ENCODE measurements at regions not wholly inside any gene's neighbourhood (a gene's known extent, or its start where the extent isn't known, plus 50 kb on each side); places are given as distances from the start of the nearest gene placed in this dataset.
A peak's percentile ranks its signal among the peaks of the same experiment; 100 is the strongest.

DNA sequence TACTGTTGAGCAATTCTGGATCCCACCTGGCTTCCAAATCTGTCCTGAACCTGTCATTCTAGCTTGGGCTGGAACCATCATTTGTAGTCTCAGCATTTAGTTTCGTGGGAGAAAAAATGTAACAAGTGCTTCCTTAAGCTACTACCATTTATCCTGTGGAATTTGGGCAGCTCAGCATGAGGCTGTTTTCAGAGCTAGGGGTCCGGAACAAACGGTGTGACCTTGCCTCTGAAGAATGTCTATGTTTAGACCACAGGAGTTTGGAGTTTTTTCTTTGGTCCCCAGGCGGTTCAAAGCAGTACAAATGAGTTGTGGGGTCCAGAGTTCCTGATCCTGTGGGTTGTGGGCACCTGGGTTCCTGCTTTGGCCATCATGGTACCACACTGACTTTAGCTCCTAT lies 59.1 kb upstream of the TMEM178A start:
- no peaks in the 10 kb centered on the region for H3K9me3 Mint-ChIP-seq
- H3K27me3 Mint-ChIP-seq (ENCODE audit: insufficient read depth): no peaks in the 10 kb centered on the region
- Histone ChIP-seq H3K27me3 (ENCODE audit: control insufficient read depth, insufficient read depth, low read length, poor library complexity, severe bottlenecking) (no peaks in the 10 kb centered on the region), H3K9ac (ENCODE audit: extremely low read depth, low read length, poor library complexity, severe bottlenecking) (no peak overlapping the region), H3K36me3 (ENCODE audit: control insufficient read depth, insufficient read depth, low read length) (no peaks in the 10 kb centered on the region), H3K4me1 (ENCODE audit: control insufficient read depth, insufficient read depth, low read length) (peaks cover 8% of the 10 kb centered on the region), H3K4me3 (ENCODE audit: low read length) (no peak overlapping the region), H3K9me3 (ENCODE audit: control insufficient read depth, low read length) (no peaks in the 10 kb centered on the region), H3K27ac (ENCODE audit: low read depth, low read length) (no peak overlapping the region)
- peaks cover 38% of the 10 kb centered on the region for H3K4me1 Mint-ChIP-seq
- H3K27ac Mint-ChIP-seq: peak overlapping the region; percentile 53
- DNase-seq: peak; percentile 81
- TF ChIP-seq, protein P1, sequence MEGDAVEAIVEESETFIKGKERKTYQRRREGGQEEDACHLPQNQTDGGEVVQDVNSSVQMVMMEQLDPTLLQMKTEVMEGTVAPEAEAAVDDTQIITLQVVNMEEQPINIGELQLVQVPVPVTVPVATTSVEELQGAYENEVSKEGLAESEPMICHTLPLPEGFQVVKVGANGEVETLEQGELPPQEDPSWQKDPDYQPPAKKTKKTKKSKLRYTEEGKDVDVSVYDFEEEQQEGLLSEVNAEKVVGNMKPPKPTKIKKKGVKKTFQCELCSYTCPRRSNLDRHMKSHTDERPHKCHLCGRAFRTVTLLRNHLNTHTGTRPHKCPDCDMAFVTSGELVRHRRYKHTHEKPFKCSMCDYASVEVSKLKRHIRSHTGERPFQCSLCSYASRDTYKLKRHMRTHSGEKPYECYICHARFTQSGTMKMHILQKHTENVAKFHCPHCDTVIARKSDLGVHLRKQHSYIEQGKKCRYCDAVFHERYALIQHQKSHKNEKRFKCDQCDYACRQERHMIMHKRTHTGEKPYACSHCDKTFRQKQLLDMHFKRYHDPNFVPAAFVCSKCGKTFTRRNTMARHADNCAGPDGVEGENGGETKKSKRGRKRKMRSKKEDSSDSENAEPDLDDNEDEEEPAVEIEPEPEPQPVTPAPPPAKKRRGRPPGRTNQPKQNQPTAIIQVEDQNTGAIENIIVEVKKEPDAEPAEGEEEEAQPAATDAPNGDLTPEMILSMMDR (conservative IDR thresholded peaks at IDR 0.05): no peak
- no peak overlapping the region for H3K4me3 Mint-ChIP-seq
- H3K36me3 Mint-ChIP-seq (ENCODE audit: low read depth): no peaks in the 10 kb centered on the region
- WGBS, 2 experiments (ENCODE audit: insufficient coverage in 1 of 2, insufficient read length in 1 of 2): 33 to 67% methylated on average over 1 to 4 of the region's 4 CpGs

DNA sequence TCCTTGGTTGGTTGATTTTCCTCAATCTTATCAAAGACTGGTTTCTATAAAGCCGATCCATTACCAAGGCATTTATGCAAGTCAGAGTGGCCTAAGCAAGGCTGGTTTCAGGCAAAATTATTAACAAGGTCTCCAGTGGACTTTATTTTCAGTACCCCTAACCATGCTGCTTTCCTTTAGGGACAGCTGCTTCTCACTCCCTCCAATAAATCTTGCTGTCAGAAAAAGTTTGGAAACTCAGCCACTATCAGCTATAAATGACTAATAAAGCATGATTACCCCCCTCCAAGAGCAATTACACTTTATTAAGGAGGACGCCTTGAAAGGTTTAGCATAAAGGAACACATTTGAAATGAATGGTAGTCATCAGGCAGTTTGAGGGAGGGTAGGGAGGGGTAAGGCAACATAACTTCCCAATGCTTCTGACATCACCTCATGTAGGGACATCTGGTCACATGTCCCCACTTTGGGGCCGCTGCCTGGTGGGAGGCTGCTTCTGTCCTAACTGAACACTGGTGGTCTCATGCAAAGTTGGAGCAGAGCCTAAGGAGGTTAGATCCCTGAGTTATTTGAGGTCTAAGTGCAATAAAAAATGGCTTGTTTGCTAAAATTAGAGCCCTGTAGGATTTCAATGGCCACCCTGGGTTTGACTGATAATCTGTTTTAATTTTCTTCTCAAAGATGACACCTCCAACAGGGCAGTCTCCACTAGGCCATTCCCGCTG lies 58.0 kb upstream of the TMEM178A start:
- no peak overlapping the region for H3K27ac Mint-ChIP-seq
- Histone ChIP-seq H3K4me1 (ENCODE audit: control insufficient read depth, insufficient read depth, low read length) (peaks cover 8% of the 10 kb centered on the region), H3K9ac (ENCODE audit: extremely low read depth, low read length, poor library complexity, severe bottlenecking) (no peak overlapping the region), H3K9me3 (ENCODE audit: control insufficient read depth, low read length) (no peaks in the 10 kb centered on the region), H3K36me3 (ENCODE audit: control insufficient read depth, insufficient read depth, low read length) (no peaks in the 10 kb centered on the region), H3K27me3 (ENCODE audit: control insufficient read depth, insufficient read depth, low read length, poor library complexity, severe bottlenecking) (no peaks in the 10 kb centered on the region), H3K4me3 (ENCODE audit: low read length) (no peak overlapping the region), H3K27ac (ENCODE audit: low read depth, low read length) (peak overlapping the region; percentile 90)
- no peaks in the 10 kb centered on the region for H3K36me3 Mint-ChIP-seq (ENCODE audit: low read depth)
- H3K27me3 Mint-ChIP-seq (ENCODE audit: insufficient read depth): no peaks in the 10 kb centered on the region
- no peak for DNase-seq
- peaks cover 38% of the 10 kb centered on the region for H3K4me1 Mint-ChIP-seq
- no peaks in the 10 kb centered on the region for H3K9me3 Mint-ChIP-seq
- 70 to 88% methylated on average over 2 to 4 of the region's 4 CpGs for WGBS, 2 experiments (ENCODE audit: insufficient coverage in 1 of 2, insufficient read length in 1 of 2)
- TF ChIP-seq, protein P1 (conservative IDR thresholded peaks at IDR 0.05): no peak
- no peak overlapping the region for H3K4me3 Mint-ChIP-seq

DNA sequence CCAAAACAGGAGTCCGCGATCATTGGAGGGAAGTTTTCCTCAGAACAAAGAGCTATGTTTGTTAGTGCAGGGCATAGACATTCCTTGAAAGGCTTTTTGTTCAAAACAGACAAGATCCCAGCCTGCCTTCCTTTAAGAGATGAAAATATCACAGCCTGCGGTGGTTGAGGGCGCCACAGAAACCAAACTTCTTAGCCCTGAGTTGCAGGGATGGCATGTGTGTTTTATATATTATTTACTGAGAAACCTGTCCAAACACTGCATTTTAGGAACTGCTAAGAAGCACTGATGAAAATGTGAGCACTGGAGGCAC lies 57.5 kb upstream of the TMEM178A start:
- H3K9me3 Mint-ChIP-seq: no peaks in the 10 kb centered on the region

More for the DNA sequence above, 57.5 kb upstream of the TMEM178A start:
- Histone ChIP-seq H3K9me3 (ENCODE audit: control insufficient read depth, low read length) (no peaks in the 10 kb centered on the region), H3K27ac (ENCODE audit: low read depth, low read length) (peak overlapping the region; percentile 90), H3K27me3 (ENCODE audit: control insufficient read depth, insufficient read depth, low read length, poor library complexity, severe bottlenecking) (no peaks in the 10 kb centered on the region), H3K4me1 (ENCODE audit: control insufficient read depth, insufficient read depth, low read length) (peaks cover 8% of the 10 kb centered on the region), H3K4me3 (ENCODE audit: low read length) (no peak overlapping the region), H3K9ac (ENCODE audit: extremely low read depth, low read length, poor library complexity, severe bottlenecking) (no peak overlapping the region), H3K36me3 (ENCODE audit: control insufficient read depth, insufficient read depth, low read length) (no peaks in the 10 kb centered on the region)
- Mint-ChIP-seq H3K4me3 (no peak overlapping the region), H3K4me1 (peaks cover 38% of the 10 kb centered on the region), H3K36me3 (ENCODE audit: low read depth) (no peaks in the 10 kb centered on the region), H3K27ac (no peak overlapping the region), H3K27me3 (ENCODE audit: insufficient read depth) (no peaks in the 10 kb centered on the region)
- TF ChIP-seq, protein P1 (conservative IDR thresholded peaks at IDR 0.05): no peak
- WGBS, 2 experiments (ENCODE audit: insufficient coverage in 1 of 2, insufficient read length in 1 of 2): 74 to 85% methylated on average over 3 to 4 of the region's 4 CpGs
- DNase-seq: no peak

Measured in endodermal cell (in vitro differentiated cells).